HG03196 (cell line): ENCODE measurements at regions not wholly inside any gene's neighbourhood (a gene's known extent, or its start where the extent isn't known, plus 50 kb on each side); places are given as distances from the start of the nearest gene placed in this dataset.
A peak's percentile ranks its signal among the peaks of the same experiment; 100 is the strongest.
"Not testable (repeated sequence)": the region's sequence is repeated elsewhere in the genome, so short reads cannot be mapped to it uniquely, and the experiment has no call there.

Source experiments
- ATAC-seq: cut with Tn5 transposase; IDR thresholded peaks from one replicate; pipeline ENCODE4 v1.9.1; 2021; ENCODE audit not compliant: unreplicated experiment

GRCh38 chr4:132646186-132646585, 502.9 kb upstream of the PCDH10 start:
- ATAC-seq, result peak; percentile 91

DNA sequence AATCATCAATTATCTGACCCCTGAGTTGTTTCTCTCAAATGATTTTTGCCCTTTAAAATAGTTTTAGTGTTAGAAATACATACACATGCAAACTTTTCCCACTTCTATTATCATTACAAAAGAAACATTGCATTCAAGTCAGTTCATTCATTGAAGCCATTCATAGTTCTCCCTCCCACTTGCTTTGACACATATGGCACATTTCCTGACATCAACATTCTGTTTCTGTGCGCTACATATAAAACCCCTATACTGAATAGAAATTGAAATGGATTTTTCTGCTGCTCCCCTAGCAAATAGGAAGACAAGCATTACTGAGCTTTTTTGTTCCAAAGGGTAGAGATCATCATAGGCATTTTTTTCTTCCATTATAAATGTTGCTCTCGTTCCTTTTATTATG, 497.9 kb upstream of the PCDH10 start:
- ATAC-seq, result no peak

GRCh38 chr4:132660181-132660580, 488.9 kb upstream of the PCDH10 start:
- no peak for ATAC-seq

DNA sequence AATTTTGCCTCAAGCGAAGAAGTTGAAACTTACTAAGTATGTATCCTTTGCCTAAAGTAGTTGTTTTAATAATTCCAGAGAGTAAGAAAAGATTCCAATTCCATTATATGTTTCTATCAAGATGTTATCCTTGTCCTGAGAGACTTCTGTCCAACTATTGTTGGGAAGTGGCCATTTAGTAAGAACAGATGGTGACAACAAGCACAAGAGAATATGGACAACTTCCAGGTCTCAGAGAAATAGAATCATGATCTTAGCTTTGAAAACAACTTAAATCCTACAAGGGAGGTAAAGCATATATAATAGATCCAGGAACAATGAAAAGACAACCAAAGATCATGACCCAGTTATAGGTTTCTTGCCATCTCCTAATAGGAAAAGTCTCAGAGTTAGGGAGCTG, 486.6 kb upstream of the PCDH10 start:
- ATAC-seq, result no peak

- ATAC-seq, result no peak
These were observed 479.3 kb upstream of the PCDH10 start for GRCh38 chr4:132669786-132670185.

DNA sequence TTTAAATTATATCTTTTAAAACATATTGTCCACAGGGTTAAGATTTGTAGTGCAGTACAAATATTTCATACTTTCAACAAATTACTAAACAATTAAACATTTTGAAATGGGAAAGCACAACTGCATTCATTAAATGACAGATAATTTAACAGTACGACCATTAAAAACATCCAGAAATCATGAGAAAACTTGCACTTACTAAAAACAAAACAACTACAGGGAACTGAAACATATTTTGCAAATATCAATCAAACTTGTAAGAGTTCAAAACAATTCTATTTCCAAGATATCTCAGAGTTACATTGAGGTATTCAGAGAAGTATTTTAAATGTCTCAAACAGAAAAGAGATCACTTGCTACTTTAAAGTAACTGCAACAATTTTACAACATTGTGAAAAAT, 478.5 kb upstream of the PCDH10 start:
- ATAC-seq, result no peak

- ATAC-seq, result no peak
These were observed 465.1 kb upstream of the PCDH10 start for GRCh38 chr4:132683957-132684356.

GRCh38 chr4:132691026-132691425, 458.1 kb upstream of the PCDH10 start:
- ATAC-seq, result no peak

- ATAC-seq, result no peak
These were observed 457.4 kb upstream of the PCDH10 start for GRCh38 chr4:132691668-132692067.

- no peak for ATAC-seq
These were observed 454.3 kb upstream of the PCDH10 start for GRCh38 chr4:132694775-132695174.

DNA sequence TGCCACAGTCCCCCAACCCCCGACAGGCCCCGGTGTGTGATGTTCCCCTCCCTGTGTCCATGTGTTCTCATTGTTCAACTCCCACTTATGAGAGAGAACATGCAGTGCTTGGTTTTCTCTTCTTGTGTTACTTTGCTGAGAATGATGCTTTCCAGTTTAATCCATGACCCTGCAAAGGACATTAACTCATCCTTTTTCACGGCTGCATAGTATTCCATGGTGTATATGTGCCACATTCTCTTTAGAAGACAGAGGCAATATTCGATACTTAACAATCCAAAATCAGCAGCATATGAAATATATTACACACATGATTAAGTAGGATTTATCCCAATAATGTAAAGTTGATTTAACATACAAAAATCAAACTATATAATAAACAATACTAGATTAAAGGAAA, 451.6 kb upstream of the PCDH10 start:
- not testable (repeated sequence) for ATAC-seq

DNA sequence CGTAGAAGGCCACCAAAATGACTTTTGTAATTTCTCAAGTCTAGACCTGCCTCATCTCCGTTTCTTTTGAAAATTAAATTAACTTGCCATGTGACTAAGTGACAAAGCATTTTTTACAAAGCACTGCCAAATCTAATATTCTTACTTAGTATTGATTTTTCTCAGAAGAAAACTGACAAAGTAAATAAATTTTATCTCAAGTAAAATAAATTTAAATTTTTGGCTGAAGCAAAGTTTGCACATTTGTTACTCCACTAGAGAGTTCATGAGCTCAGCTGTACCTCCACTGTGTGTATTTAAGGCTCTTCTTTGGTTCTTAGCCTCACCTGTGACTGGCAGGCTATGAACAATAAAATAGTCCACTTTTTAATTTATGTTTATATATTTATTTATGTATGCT, 441.1 kb upstream of the PCDH10 start:
- ATAC-seq, result no peak

DNA sequence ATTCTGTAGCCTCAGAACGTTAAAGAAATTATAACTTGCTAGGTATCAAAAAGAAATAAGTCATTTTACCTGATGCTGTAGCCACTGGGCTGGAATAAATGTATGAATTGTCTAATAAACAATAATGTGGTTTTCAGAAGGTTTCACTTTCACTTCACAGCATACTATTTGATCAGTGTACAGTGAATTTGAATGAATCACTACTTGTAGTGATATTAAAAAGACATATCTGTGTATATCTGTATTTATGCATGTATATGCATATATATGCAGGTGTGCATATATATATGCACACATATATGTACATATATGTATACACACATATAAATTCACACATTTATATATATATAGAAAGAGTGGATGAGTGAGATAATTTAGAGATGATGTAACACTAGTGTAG, 440.0 kb upstream of the PCDH10 start:
- ATAC-seq, result no peak

DNA sequence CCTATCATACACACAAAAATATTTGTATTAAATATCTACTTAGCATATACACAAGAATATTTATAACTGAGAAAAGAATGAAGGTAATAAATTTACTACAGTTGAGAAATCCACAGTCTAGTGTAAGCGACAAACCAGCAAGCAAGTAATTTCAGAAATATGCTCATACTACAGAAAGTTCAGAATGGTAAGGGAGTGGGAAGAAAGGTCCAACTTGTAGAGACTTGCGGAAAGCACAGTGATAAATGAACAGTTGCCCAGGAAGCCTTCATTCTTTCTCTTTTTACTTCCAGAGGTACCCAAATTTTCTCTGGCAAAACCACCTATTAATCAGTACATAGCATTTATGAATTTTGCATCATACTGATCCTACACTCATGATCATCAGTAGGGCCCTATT, 438.1 kb upstream of the PCDH10 start:
- ATAC-seq, result no peak

- no peak for ATAC-seq
These were observed 411.8 kb upstream of the PCDH10 start for GRCh38 chr4:132737344-132737743.

DNA sequence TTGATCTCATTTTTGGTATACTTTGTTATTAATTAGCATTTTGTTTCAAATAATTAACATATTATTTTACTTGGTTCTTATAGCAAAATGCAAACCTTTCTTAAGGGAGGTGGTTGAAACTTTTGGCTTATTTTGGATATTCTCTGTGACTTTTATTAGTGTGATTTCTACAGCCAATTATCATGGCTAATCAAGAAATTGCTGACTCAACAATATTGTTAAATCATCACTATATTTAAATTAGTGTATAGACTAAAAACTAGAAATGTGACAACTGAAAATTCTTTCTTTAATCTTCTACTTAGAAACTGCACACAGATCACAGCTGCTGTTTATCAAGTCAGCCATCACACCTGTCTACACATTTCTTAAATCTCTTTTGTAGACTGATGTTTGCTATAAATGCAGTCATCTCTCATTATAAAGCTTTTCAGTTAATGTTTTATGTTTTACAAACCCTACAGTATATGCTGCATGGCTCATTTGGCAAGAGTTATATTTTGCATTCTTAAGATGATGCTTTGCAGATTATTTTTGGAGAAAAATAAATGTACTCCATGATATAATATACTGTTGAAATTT, 389.8 kb upstream of the PCDH10 start:
- ATAC-seq, result no peak

DNA sequence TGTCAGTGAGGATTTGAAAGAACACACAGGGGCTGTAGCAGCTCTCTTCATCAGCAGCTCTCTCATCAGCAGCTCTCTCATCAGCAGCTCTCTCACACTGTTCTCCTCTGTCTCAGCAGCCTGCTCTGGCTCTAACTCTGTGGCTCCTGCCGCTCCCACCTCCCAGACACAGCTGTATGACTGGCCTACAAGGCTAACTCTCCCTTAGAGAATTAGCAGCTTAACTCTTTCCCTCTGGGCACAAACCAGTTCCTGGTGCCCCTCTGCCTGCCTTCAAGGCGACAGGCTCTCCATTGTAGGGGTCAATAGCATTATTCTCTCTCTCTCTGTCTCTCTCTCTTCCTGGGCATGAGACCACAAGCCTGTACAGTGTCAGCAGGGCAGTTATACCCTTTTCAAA, 385.6 kb upstream of the PCDH10 start:
- no peak for ATAC-seq

- no peak for ATAC-seq
These were observed 381.2 kb upstream of the PCDH10 start for GRCh38 chr4:132767901-132768300.

DNA sequence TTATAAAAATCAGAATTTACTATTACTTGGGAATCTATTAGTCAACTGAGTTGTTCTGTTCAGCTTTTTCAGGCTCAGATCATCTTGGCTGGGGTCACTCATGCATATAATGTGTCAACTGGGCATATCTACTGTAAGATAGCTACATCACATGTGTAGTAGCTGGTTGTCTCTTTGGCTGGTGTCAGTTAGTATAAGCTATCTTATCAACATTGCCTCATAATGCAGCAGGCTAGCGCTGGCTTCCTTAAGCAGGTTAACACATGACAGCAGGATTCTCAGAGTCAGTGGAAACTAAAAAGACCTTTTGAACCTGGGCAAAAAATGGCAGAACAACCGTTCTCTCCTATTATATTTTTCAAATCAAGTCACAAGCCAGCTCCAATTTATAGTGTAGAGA, 378.3 kb upstream of the PCDH10 start:
- ATAC-seq, result no peak

- no peak for ATAC-seq
These were observed 356.8 kb upstream of the PCDH10 start for GRCh38 chr4:132792310-132792709.

DNA sequence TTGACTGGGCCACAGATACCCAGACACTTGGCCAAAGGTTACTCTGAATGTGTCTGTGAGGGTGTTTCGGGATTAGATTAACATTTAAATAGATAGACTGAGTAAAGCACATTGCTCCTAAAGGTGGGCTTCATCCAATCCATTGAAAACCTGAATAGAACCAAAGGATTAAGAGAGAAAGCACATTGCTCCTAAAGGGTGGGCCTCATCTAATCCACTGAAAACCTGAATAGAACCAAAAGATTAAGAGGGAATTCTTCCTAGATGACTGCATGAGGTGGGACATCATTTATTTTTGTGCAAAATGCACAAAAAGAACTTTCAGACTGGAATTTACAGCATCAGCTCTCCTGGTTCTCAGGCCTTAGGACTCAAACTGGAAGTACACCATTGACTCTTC, 351.2 kb upstream of the PCDH10 start:
- ATAC-seq, result no peak

- ATAC-seq, result no peak
These were observed 339.6 kb upstream of the PCDH10 start for GRCh38 chr4:132809298-132810032.

GRCh38 chr4:132813061-132813460, 336.0 kb upstream of the PCDH10 start:
- not testable (repeated sequence) for ATAC-seq
